ENCODE measurements at regions not wholly inside any gene's neighbourhood (a gene's known extent, or its start where the extent isn't known, plus 50 kb on each side); places are given as distances from the start of the nearest gene placed in this dataset.

- Histone ChIP-seq H3K27ac (no peak overlapping the region), H3K4me3 (no peak overlapping the region), H3K9me3 (peaks cover 0 to 6% (median 0%) of the 10 kb centered on the region in 3 donors), H3K27me3 (peaks cover 4% of the 10 kb centered on the region), H3K4me1 (no peaks in the 10 kb centered on the region), H3K36me3 (no peaks in the 10 kb centered on the region)
- ATAC-seq, result no peak
- 65 to 70% methylated on average over 4 to 6 of the region's 6 CpGs for WGBS, 2 donors (ENCODE audit: low coverage in 1 of 2)
- TF ChIP-seq POLR2AphosphoS5 (IDR thresholded peaks at IDR 0.05) (no peak), EP300 (IDR thresholded peaks at IDR 0.05) (no peak), CTCF (IDR thresholded peaks at IDR 0.05) (no peak), POLR2A (IDR thresholded peaks at IDR 0.05) (no peak)
Observed at GRCh38 chr3:193187070-193187722, 53.8 kb upstream of the PLAAT1 start.

GRCh38 chr3:193190146-193190786, 50.8 kb upstream of the PLAAT1 start:
- TF ChIP-seq POLR2A (IDR thresholded peaks at IDR 0.05) (no peak), POLR2AphosphoS5 (IDR thresholded peaks at IDR 0.05) (no peak), EP300 (IDR thresholded peaks at IDR 0.05) (no peak), CTCF (IDR thresholded peaks at IDR 0.05) (peak in 1 of 4 experiments; percentile 35)
- Histone ChIP-seq H3K27me3 (peaks cover 4% of the 10 kb centered on the region), H3K27ac (no peak overlapping the region), H3K4me3 (no peak overlapping the region), H3K36me3 (no peaks in the 10 kb centered on the region), H3K9me3 (no peaks in the 10 kb centered on the region), H3K4me1 (no peaks in the 10 kb centered on the region)
- WGBS, 2 donors (ENCODE audit: low coverage in 1 of 2), result 44 to 67% methylated on average over 2 of the region's 2 CpGs
- no peak for ATAC-seq
